H54 (cell line): ENCODE measurements at regions not wholly inside any gene's neighbourhood (a gene's known extent, or its start where the extent isn't known, plus 50 kb on each side); places are given as distances from the start of the nearest gene placed in this dataset.
A peak's percentile ranks its signal among the peaks of the same experiment; 100 is the strongest.

Experiments used
- DNase-seq: peaks from one replicate; pipeline ENCODE4 v3.0.0; 2011; ENCODE audit warnings: low spot score, mixed read lengths; ENCODE audit not compliant: insufficient read length
- FAIRE-seq: peaks from 3 replicates; lab custom pipeline; 2011; peaks lifted over from hg19 to GRCh38; lab: Jason Lieb, UNC
- POLR2A ChIP-seq: IDR thresholded peaks from 2 replicates; pipeline ENCODE4 v1.6.1; 2011; ENCODE audit warnings: low read depth, mild to moderate bottlenecking, low read length

DNA sequence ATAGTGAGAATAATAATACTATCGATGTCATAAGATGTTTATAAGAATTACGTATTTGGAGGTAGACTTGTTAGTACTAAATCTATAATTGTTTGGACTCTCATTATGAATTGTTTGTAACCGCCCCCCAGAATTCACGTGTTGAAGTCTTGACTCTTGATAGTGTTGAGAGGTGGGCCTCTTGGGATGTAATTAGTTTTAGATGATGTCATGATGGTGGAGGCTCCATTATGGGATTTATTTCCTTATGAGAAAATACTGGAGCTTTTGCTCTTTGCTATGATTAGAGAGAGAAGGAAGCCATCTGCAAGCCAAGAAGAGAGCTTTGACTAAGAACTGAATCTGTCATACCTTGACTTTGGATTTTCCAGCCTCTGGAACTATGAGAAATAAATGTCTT, 142.2 kb downstream of the PRDM9 start:
- no peak for DNase-seq
- TF ChIP-seq POLR2A, result no peak
- FAIRE-seq, result no peak

DNA sequence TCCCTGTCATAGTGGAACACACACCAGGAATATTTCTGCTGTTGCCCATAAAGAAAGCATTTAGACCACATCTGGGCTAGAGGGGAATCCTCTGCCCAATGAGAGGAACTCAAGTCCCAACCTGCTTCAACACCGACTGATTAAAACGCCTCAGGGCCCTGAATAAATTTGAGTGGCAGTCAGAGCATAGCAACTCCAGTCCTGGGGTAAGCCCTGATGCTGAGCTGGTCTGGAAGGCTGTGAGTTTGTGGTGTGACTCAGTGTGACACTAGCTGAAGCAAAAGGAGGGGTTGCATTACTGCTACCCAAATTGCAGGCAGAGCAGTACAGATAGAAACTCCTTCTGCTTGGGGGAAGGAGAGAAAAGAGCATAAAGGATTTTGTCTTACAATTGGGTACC, 148.3 kb downstream of the PRDM9 start:
- FAIRE-seq (peak; percentile 88), DNase-seq (peak; percentile 12)
- no peak for TF ChIP-seq POLR2A

GRCh38 chr5:23675456-23675855, 168.0 kb downstream of the PRDM9 start:
- TF ChIP-seq POLR2A, result no peak
- no peak for FAIRE-seq
- no peak for DNase-seq

DNA sequence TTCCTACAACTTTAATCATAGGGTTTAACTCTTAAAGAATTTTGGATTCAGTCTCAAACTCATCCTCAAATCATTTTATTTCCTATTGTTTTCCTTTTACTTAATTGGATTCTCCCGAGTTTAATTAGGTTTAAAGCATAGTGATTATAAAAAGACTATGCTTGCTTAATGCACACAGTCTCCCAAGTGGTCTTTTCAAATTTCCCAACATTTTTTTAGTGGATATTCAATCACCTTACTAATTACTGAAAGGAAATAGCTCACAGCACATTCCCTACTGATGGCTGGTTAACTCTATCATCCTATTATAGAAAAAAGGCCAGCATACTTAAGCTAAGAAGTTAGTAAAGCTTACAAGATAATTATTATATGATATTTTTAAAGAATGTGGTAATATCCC, 170.6 kb downstream of the PRDM9 start:
- FAIRE-seq (no peak), DNase-seq (no peak)
- no peak for TF ChIP-seq POLR2A

GRCh38 chr5:23684103-23684502, 176.7 kb downstream of the PRDM9 start:
- DNase-seq (no peak), FAIRE-seq (no peak)
- TF ChIP-seq POLR2A, result no peak

DNA sequence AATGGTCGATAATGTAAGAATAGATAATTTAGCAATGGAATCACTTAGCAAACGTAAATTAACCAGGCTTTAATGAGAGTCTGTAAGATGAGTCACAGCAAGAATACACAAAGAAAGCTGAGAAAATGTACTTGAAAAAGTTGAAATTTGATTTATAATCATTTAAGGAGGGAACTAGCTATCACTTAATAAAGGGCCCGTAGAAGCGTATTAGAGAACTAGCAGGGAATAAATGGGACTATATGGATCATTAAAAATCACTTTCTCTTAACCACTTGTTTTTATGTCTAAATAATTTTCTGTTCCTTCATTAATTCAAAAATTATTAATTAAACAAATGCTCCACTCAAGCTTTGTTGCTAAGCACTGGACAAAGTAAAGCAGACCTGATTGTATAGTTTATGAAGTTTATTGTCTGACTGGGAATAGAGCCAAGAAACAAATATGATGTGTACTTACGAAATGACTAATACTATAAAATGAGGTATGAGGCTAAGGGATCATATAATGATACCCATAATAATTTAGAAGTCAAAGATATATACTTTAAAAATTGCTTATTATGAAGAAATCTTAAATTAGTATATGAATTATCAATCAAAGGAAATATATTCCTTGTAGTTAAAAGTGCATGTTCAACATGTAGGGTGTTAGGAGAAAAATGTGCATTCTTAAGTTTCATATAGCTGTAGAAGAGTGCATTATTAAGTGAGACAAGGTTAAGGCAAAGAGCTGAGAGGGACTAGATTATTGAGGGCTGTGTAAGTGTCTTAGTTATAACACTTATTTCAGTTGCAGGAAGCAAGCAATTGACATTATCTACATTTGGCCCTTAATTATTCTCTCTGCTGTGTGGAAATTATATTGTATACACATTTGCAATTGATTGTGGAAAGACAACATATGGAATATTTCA, 196.8 kb downstream of the PRDM9 start:
- no peak for TF ChIP-seq POLR2A
- FAIRE-seq (peak; percentile 70), DNase-seq (no peak)

DNA sequence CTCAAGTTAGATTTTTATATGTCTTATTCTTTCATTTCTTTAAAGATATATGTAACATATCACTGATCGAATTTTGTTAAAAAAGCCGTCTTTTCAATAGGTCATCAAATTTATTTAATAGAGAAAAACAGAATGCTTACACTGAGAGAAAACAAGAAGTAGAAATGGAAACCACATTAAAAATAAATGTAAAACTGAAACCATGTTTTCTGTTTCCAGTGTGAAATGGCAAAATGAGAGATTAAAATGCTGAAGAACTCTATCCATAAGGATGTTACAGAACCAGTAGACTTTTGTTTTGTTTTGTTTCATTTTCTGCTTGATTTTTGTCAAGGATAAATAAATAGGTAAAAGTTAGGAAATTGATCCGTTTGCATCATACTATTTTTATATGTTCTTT, 210.1 kb downstream of the PRDM9 start:
- no peak for TF ChIP-seq POLR2A
- FAIRE-seq (peak; percentile 38), DNase-seq (no peak)

- DNase-seq (no peak), FAIRE-seq (no peak)
- no peak for TF ChIP-seq POLR2A
Measured at GRCh38 chr5:23718564-23718963, 211.2 kb downstream of the PRDM9 start.

- DNase-seq (no peak), FAIRE-seq (no peak)
- no peak for TF ChIP-seq POLR2A
Measured at GRCh38 chr5:23721336-23721735, 213.9 kb downstream of the PRDM9 start.

GRCh38 chr5:23727271-23727670, 219.9 kb downstream of the PRDM9 start:
- TF ChIP-seq POLR2A, result no peak
- peak; percentile 15 for FAIRE-seq

DNA sequence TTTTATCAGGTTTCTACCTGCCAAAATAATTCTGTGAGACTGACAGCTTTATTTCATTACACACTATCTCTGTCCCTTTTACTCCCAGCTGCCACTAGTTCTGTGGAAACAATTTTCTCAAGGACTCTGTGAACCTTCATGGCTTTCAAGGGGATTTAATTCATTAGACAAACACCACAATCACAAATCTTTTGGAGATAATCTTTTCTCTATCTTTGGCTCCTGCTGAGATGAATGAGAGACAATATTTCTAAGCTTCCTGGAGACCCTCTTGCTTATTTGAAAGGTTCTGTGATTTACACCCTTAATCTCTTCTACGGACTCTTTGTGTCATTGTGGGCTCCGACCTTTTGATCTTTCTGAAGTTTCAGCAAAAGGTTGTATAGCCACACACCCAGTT, 222.6 kb downstream of the PRDM9 start:
- TF ChIP-seq POLR2A, result no peak
- no peak for FAIRE-seq

More at GRCh38 chr5:23727271-23727670, 219.9 kb downstream of the PRDM9 start:
- no peak for DNase-seq

DNA sequence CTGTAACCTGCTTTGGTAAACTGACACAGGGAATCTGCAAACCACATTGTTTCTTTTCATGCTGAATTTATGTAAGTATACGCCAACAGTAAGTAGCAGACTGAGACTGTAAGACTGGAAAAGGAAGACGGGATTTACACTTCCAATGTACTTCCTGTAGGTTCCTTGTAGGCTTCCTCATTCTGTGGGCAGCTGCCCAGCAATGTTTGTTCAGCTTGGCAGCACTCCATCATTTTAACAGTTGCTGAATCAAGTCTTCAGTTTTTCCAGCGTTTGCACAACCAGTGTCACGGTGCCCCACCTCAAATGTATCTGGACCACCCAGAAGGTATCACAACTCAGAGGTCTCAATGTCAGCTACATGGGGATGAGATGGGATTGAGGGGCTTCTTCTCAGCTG, 232.6 kb downstream of the PRDM9 start:
- DNase-seq, result no peak
- peak; percentile 48 for FAIRE-seq
- TF ChIP-seq POLR2A, result no peak

More for the DNA sequence above, 222.6 kb downstream of the PRDM9 start:
- DNase-seq, result no peak

DNA sequence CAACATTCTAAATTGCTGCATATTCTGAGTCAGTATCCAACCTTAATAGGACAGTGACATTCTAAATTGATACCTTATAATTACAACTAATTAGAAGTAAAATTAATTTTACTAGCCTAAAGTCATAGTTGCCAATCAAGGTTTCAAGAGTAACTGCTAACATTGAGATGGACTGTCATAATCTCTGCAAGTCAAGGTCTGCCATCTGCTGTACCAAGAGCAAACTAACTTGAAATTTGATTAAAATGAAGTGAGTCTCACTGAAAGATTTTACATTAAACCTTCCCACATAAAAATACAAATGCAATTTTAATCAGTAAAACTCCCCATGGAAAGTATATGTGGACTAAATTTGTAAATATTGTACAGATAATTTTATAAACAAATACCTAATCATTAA, 235.3 kb downstream of the PRDM9 start:
- FAIRE-seq (no peak), DNase-seq (no peak)
- TF ChIP-seq POLR2A, result no peak

- DNase-seq, result no peak
- no peak for FAIRE-seq
- no peak for TF ChIP-seq POLR2A
Measured at GRCh38 chr5:23755906-23756305, 248.5 kb downstream of the PRDM9 start.

DNA sequence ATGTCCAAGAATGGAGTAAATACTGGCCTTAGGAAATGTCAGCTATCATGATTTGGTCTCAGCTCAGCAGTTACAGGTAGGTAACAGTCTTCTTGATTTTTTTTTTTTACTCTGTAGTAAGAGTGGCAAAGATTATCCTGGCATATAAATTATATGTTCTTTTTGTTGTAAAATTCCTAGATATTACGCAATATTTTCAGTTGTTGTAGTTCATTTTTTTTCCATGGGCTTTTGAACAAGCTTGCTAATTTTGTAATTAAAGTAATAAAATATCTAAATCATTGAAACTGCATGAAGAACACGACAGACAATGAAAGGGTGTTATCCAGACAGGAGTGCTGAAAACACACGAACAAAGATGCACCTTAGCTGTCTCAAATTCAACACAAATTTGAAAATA, 249.4 kb downstream of the PRDM9 start:
- no peak for DNase-seq
- FAIRE-seq, result no peak
- TF ChIP-seq POLR2A, result no peak

GRCh38 chr5:23763170-23763569, 255.8 kb downstream of the PRDM9 start:
- TF ChIP-seq POLR2A, result no peak
- FAIRE-seq (no peak), DNase-seq (no peak)
